Nephron (organoid): ENCODE measurements at regions not wholly inside any gene's neighbourhood (a gene's known extent, or its start where the extent isn't known, plus 50 kb on each side); places are given as distances from the start of the nearest gene placed in this dataset.

Experiments
- H3K27ac Mint-ChIP-seq, 3 experiments: 2 replicates each; pipeline ENCODE4 v1.8.0; 2020; ENCODE audit warnings: mixed read lengths in 3 of 3, mild to moderate bottlenecking in 2 of 3, moderate library complexity in 1 of 3
- H3K27me3 Mint-ChIP-seq: 2 replicates; pipeline ENCODE4 v1.8.0; 2021; ENCODE audit warnings: low read depth, mild to moderate bottlenecking, moderate library complexity, mixed read lengths
- H3K36me3 Mint-ChIP-seq: 2 replicates; pipeline ENCODE4 v1.8.0; 2020; ENCODE audit warnings: low read depth, mixed read lengths
- H3K4me1 Mint-ChIP-seq: 2 replicates; pipeline ENCODE4 v1.8.0; 2020; ENCODE audit warnings: mixed read lengths
- H3K4me3 Mint-ChIP-seq, 3 experiments: 2 replicates each; pipeline ENCODE4 v1.8.0; 2020; ENCODE audit warnings: mild to moderate bottlenecking in 3 of 3, mixed read lengths in 3 of 3, moderate library complexity in 2 of 3
- H3K9me3 Mint-ChIP-seq: 2 replicates; pipeline ENCODE4 v1.8.0; 2020; ENCODE audit warnings: mixed read lengths
- CTCF ChIP-seq, 3 experiments: fragments of 200-600 bp; sonication (generic); IDR thresholded peaks; one replicate each; pipeline ENCODE4 v1.5.0; 2021; ENCODE audit warnings: antibody characterized with exemption in 3 of 3; ENCODE audit not compliant: unreplicated experiment in 3 of 3

DNA sequence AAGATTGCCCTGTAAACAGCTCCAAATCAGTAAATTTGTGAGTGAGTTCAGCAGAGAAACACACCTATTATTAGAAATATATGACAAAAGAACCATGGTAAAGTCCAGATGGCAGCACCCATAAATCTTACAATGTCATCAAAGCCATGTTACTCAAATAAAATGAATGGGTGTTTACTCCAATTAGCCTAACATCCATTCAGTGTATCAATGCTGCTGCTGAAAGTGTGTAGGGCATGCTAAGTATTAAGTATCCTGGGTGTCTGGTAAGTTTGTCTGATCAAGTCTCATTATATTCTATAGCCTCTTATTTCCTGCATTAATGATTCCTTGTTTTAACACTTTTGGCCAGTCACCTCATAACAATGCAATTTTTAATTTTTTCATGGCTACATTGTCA is 185.5 kb upstream of the STEAP4 start:
- H3K4me1 Mint-ChIP-seq: peaks cover 15% of the 10 kb centered on the region
- no peaks in the 10 kb centered on the region for H3K36me3 Mint-ChIP-seq
- no peak overlapping the region for H3K27ac Mint-ChIP-seq
- no peak for TF ChIP-seq CTCF (IDR thresholded peaks at IDR 0.05; ENCODE audit: unreplicated experiment in 3 of 3)
- no peaks in the 10 kb centered on the region for H3K9me3 Mint-ChIP-seq
- H3K27me3 Mint-ChIP-seq: no peaks in the 10 kb centered on the region
- H3K4me3 Mint-ChIP-seq: no peak overlapping the region

- Mint-ChIP-seq H3K4me3 (no peak overlapping the region), H3K4me1 (peaks cover 15% of the 10 kb centered on the region), H3K27ac (peak overlapping the region in 2 of 3 experiments; percentile 7 to 40), H3K27me3 (no peaks in the 10 kb centered on the region), H3K9me3 (no peaks in the 10 kb centered on the region), H3K36me3 (no peaks in the 10 kb centered on the region)
- no peak for TF ChIP-seq CTCF (IDR thresholded peaks at IDR 0.05; ENCODE audit: unreplicated experiment in 3 of 3)
Measured at GRCh38 chr7:88490874-88491273, 184.2 kb upstream of the STEAP4 start.

DNA sequence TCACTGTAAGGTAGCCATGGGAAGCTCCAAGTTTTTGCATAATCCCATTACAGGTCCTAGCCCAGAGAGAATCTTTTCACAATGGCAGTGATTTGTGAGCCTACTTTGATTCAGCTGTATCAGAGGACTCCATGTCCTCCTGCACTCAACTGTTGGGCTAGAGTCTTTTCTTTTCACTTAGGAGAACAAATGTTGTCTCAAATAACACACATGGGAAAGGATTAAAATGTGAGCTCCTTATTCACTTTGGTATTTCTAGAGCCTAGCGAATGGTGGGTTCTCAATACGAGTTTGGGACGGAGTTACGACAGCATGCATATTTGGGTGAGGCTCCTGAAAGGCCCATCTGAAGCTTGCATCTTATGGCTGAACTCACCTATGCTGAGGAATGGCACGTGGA is 183.5 kb upstream of the STEAP4 start:
- Mint-ChIP-seq H3K4me1 (peaks cover 15% of the 10 kb centered on the region), H3K9me3 (no peaks in the 10 kb centered on the region), H3K4me3 (no peak overlapping the region), H3K27me3 (no peaks in the 10 kb centered on the region), H3K36me3 (no peaks in the 10 kb centered on the region), H3K27ac (no peak overlapping the region)
- no peak for TF ChIP-seq CTCF (IDR thresholded peaks at IDR 0.05; ENCODE audit: unreplicated experiment in 3 of 3)

DNA sequence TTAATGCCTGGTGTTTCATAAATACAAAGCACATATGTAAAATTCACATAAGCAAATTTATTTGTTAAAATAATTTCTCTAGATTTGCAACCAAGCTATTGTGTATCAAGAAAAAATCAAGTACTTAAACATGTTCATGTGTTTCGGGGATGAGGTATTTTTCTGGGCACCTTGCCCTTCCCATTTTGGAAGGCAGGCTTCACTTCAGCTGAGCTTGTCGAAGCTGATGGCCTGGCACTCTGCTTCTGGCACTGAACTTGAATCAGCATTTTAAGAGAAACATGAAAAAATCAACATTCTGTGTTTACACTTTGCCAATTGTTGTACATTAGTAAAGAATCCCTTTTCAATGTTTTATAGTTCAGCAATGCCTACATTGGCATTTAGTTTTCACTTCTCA is 179.1 kb upstream of the STEAP4 start:
- Mint-ChIP-seq H3K9me3 (no peaks in the 10 kb centered on the region), H3K4me3 (no peak overlapping the region), H3K27me3 (no peaks in the 10 kb centered on the region)

GRCh38 chr7:88484551-88484950 is 177.9 kb upstream of the STEAP4 start:
- Mint-ChIP-seq H3K4me1 (peaks cover 11% of the 10 kb centered on the region), H3K27ac (no peak overlapping the region), H3K9me3 (no peaks in the 10 kb centered on the region), H3K4me3 (no peak overlapping the region), H3K36me3 (no peaks in the 10 kb centered on the region), H3K27me3 (no peaks in the 10 kb centered on the region)
- no peak for TF ChIP-seq CTCF (IDR thresholded peaks at IDR 0.05; ENCODE audit: unreplicated experiment in 3 of 3)

More for the DNA sequence above, 179.1 kb upstream of the STEAP4 start:
- Mint-ChIP-seq H3K27ac (no peak overlapping the region), H3K4me1 (peaks cover 8% of the 10 kb centered on the region), H3K36me3 (no peaks in the 10 kb centered on the region)
- no peak for TF ChIP-seq CTCF (IDR thresholded peaks at IDR 0.05; ENCODE audit: unreplicated experiment in 3 of 3)

GRCh38 chr7:88480896-88481295 is 174.2 kb upstream of the STEAP4 start:
- Mint-ChIP-seq H3K9me3 (no peaks in the 10 kb centered on the region), H3K36me3 (no peaks in the 10 kb centered on the region), H3K4me1 (peaks cover 18% of the 10 kb centered on the region), H3K27ac (peak overlapping the region; percentile 44 to 85 (median 46)), H3K4me3 (no peak overlapping the region), H3K27me3 (no peaks in the 10 kb centered on the region)
- no peak for TF ChIP-seq CTCF (IDR thresholded peaks at IDR 0.05; ENCODE audit: unreplicated experiment in 3 of 3)
